T-helper 2 cell treated with Interferon-gamma antibody and Interleukin-4, amounts not matched to agents 100 ng/mL and 5 ng/mL, for 36 hours (primary cell): ENCODE measurements at regions not wholly inside any gene's neighbourhood (a gene's known extent, or its start where the extent isn't known, plus 50 kb on each side); places are given as distances from the start of the nearest gene placed in this dataset.
"Not testable (repeated sequence)": the region's sequence is repeated elsewhere in the genome, so short reads cannot be mapped to it uniquely, and the experiment has no call there.

ENCODE experiments used
- intact Hi-C: fragments of 100-400 bp; cut with micrococcal nuclease; formaldehyde crosslinking; loops from one replicate; pipeline ENCODE4 v1.15.1; 2023

DNA sequence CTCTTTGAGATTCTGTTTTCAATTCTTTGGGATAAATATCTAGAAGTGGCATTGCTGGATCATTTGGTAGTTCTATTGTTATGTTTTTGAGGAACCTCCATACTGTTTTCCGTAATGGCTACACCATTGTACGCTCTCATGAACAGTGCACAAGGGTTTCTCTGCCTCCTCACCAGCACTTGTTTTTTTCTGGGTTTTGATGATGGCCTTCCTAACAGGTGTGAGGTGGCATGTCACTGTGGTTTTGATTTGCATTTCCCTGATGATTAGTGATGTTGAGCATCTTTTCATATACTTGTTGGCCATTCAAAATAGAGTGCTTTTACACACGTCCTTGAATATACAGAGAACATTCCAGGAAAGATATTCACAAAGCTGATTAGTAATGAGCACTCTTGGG lies 86.8 kb upstream of the ADORA2B start:
- intact Hi-C loops, result not testable (repeated sequence)

DNA sequence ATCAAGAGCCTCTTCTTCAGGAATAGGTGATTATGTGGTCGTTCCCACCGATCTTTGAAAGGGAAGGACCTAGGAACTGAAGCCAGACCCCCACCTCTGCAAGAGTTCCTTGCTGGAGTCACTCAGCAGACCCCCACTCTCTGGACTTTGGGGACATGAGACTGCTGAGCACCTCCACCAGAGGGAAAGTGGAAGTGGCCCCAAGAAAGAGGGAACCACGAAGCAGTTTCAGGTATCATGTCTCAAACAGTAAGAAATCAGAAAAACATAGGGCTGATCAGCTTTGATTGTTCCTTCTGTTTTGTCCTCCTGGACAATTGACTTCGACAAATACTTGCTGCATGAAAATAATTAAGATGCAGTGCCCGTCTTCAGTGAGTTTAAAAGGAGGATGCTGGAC lies 84.2 kb upstream of the ADORA2B start:
- intact Hi-C loops, result not testable (repeated sequence)

DNA sequence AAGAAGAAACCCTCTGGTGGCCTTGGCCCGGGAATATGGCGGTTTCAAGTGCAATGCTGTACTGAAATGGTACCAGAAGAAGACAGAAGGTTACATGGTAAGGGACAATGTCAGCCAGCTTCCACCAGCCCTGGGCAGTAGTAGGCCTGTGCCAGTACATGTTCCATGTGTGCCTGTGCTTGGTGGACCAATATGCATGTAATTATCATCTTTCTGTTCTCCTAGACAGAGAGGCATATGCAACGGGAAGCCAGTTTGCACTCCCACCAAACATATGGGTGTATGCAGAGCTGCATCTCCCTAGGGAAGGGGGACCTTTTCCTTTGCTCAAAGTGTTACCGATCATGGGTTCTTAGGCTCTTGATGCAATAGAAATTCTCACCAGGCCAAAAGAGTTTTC lies 80.9 kb upstream of the ADORA2B start:
- intact Hi-C loops, result not testable (repeated sequence)

DNA sequence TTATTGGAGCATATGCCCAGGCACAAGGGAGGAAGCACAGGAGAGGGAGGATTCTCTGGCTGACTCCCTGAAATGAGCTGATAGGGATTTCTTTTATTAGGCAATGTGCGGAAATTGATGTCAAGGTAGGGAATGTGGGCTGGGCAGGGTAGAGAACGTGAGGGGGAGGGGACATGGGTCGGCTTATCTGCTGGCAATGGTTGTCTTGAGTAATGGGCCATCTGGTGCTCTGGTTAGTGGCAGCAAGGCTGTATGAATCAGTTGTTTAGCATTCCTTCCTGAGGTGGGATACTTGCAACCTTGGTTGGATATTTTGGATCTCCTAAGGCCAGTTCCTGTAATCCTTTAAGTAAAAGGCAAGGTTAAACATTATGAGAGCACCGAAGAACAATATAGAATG lies 80.5 kb upstream of the ADORA2B start:
- intact Hi-C loops, result not testable (repeated sequence)

DNA sequence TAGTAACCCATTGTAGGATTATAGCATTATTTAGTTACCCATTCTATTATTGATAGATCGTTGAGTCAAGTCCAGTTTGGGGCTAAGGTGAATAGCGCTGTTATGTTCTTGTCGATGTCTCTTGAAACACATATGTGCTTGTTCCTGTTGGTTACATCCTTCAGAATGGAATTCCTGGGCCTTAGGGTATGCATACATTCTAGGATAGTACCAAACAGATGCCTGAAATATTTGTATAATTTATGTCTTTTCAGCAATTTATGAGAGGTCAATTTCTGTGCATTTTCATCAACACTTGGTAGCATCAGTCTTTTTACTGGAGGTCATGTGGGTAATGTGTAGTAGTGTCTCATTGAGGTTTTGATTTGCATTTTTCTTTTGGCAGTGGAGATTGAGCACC lies 78.9 kb upstream of the ADORA2B start:
- intact Hi-C loops, result not testable (repeated sequence)

DNA sequence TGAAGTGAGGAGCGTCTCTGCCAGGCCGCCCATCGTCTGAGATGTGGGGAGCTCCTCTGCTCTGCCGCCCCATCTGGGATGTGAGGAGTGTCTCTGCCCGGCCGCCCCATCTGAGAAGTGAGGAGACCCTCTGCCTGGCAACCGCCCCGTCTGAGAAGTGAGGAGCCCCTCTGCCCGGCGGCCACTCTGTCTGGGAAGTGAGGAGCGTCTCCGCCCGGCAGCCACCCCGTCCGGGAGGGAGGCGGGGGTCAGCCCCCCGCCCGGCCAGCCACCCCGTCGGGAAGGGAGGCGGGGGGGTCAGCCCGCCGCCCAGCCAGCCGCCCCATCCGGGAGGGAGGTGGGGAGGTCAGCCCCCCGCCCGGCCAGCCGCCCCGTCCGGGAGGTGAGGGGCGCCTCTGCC lies 77.6 kb upstream of the ADORA2B start:
- intact Hi-C loops, result not testable (repeated sequence)

DNA sequence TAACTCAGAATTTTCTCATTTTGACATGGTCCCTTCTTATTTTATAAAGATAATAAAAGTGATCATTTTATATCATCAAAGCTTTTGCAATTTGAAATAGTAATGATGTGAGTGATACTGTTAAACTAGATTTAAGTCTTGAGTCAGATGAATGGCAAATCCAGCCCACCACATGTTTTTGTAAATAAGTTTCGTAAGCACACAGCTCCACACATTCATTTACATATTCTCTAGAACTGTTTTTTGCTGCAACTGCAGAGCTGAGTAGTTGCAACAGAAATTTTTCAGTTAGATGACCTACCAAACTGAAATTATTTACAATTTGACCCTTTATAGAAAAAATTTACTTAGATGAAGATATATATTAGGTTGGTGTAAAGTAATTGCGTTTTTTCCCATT lies 75.1 kb upstream of the ADORA2B start:
- intact Hi-C loops, result not testable (repeated sequence)

DNA sequence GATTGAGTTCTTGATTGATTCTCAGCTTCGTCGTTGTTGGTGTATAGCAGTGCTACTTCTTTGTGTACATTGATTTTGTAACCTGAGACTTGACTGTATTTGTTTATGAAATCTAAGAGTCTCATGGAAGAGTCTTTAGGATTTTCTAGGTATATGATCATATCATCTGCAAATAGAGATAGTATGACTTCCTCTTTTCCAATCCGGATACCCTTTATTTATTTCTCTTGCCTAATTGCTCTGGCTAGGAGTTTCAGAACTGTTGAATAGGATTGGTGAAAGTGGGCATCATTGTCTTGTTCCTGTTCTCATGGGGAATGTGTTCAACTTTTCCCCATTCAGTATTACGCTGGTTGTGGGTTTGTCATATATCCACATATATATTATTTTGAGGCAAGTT lies 72.3 kb upstream of the ADORA2B start:
- intact Hi-C loops, result not testable (repeated sequence)

DNA sequence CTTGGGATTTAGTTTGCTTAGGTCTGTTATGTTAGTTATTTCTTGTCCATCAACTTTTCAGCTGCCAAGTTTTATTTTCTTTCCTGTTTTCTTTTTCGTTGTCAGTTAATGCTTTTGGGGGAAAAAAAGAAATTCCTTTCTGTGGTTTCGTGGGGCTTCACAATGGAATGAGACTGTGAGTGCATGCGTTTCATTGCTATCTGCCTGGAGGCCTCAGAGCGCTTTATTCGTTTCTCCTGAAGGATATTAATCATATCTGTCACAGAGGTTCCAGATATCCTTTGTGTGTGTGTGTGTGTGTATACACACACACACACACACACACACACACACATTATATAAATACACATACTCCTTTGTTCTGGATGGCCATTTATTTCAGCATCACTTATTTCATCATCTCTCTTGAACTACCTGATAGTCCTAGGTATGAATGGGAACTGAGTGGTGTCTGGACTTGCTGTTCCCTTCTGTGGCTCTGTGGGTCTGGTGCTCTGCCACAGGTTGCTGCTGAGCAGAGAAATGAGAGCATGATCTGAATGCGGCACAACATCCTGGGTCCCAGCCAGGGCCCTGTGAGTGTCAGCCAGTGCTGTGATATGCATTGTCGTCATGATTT lies 66.9 kb upstream of the ADORA2B start:
- intact Hi-C loops, result not testable (repeated sequence)

DNA sequence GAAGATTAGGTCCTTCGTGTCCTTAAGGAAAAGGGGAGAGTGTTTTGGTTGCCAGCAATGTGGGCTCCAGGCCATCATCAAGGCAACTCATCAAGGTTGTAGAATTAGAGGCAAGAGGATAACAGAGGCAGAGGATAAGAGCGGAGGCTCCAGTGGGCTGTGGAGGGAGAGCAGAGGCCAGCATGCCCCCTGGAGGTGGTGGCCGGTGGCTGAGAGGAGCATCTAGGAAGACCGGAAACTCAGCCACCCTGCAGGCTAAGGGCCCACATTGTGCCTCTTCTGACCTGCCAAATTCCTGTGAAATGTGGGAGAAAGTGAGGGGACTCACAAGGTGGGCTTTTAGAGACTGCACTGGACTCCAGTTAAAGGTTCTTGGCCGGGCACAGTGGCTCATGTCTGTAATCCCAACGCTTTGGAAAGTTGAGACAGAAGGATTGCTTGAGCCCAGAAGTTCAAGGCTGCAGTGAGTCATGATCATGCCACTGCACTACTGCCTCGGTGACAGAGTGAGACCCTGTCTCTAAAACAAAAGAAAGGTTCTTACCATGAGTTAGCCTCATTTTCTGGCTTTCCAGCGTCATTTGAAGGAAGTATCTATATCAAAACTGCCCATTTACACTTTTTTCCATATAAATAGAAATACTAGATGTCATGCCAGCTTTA lies 62.7 kb upstream of the ADORA2B start:
- intact Hi-C loops, result no loop called here

DNA sequence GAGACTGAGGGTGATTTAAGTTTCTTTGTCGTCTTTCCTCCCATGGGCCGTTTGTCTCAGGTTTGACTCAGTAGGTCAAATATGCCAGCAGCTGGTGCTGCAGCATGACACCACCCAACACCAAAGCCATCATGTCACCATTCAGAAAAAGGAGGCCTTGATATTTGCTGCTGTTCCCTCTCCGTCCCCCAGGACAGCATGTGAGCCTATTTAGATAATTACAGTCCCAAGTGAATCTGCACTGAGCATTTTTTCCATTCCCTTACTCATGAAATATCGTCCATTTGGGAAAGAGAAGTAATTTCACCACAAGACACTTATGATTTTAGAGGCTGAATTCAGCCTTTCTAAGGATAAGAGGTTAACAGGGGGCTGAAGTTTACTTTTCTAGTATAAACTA lies 62.2 kb upstream of the ADORA2B start:
- intact Hi-C loops, result no loop called here

DNA sequence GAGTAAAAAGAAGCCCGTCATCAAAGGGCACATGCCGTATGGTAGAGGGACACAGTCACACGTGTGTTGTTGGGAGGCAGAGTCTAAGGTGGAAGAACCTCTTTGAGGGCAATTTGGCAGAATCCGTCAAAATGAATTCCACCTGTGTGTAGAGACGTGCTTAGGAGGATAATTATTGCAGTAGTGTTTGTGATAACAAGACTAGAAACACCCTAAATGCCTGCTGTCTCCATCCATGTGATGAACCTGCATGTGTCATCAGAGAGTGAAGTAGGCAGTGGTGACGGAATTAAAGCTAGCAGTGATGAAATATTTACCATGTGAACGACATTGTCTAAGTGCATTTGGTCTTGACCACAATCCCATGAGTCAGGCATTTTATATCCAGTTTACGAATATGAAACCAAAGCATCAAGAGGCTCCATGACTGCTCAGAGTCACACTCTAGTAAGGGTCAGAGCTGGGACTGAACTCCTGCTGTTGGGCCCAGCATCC lies 61.3 kb upstream of the ADORA2B start:
- intact Hi-C loops, result no loop called here

DNA sequence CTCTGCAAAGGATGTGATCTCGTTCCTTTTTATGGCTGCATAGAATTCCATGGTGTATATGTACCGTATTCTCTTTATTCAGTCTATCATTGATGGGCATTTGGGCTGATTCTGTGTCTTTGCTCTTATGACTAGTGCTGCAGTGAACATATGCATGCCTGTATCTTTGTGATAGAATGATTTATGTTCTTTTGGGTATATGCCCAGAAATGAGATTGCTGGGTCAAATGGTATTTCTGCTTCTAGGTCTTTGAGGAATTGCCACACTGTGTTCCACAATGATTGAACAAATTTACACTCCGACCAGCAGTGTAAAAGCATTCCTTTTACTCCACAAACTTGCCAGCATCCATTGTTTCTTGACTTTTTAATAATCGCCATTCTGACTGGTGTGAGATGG lies 60.2 kb upstream of the ADORA2B start:
- intact Hi-C loops, result loop anchor here (5.0 kb wide), 1 partner anchor 73 kb away; no protein-coding TSS in a partner anchor

DNA sequence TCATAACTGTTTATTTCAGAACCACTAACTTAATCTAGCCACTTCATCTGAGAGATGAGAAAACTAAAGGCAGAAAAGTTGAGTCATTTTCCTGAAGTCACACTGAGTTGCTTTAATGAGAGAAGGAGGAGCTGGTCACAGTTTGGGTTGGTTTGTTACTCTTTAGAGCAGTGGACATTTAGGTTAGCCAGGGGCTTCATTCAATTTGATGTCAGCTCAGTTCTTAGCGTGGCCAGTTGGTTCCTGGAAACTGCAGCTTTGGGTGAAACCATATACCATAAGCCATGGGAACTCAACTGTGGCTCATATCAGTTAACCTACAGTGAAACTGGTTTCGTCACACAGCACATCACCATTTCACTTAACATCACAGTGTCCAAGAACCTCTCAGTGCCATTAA lies 59.2 kb upstream of the ADORA2B start:
- intact Hi-C loops, result loop anchor here (5.0 kb wide), 1 partner anchor 72 kb away; no protein-coding TSS in a partner anchor

DNA sequence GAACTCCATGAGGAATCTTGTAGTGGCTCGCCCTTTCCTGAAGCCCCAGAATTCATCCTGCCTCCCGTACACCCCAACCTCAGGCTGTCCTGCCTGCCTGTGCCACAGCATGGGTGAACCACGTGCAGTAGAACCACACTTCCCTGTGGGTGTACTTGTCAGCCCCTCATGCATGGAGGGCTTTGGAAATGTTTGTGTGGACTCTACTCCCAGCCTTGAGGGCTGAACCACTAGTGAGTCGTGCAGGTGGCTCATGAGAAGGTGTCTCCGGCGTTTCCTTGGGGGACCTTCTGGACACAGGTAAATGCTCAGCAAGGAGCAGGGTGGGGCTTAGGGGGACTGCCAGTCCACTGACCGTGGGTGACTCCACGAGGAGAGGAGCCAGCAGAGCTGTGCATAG lies 58.7 kb upstream of the ADORA2B start:
- intact Hi-C loops, result loop anchor here (5.0 kb wide), 1 partner anchor 71 kb away; no protein-coding TSS in a partner anchor

DNA sequence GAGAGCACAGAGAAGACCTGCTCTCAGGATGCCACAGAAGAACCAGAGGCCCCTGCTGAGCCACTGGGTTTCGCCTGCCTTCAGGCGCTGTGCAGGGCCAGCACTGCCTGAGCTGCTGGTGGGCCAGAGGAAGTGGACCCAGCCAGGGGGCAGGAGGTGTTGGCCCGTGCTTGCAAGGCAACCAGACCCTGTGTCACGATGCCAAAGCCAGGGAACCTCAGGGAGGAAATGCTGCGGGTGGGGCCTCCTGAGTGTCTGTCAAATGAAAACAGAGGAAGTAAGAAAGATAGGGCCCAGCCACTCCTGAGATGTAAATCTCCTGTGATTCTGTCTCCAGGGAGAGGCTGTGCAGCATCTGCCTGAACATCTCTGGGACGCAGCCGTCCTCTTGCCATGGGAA lies 58.1 kb upstream of the ADORA2B start:
- intact Hi-C loops, result loop anchor here (5.0 kb wide), 1 partner anchor 70 kb away; no protein-coding TSS in a partner anchor

DNA sequence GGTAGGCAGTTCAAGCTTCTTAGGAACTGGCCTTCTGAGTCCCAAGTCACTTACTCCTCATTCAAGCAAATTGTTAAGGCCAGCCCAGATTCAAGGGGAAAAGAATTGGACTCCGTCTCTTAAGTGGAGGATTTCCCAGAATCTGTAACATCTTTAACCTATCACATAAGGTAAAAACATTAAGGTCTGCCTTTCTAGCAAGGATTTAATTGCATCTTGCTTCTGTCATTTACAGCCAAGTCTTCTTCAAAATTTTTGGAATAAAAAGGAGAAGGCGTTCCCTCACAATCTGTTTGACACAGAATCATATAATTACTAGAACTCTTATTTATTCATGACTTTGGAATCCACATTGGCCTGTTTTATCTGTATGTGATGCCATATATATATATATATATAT lies 56.5 kb upstream of the ADORA2B start:
- intact Hi-C loops, result loop anchor here (5.0 kb wide), 1 partner anchor 69 kb away; no protein-coding TSS in a partner anchor

DNA sequence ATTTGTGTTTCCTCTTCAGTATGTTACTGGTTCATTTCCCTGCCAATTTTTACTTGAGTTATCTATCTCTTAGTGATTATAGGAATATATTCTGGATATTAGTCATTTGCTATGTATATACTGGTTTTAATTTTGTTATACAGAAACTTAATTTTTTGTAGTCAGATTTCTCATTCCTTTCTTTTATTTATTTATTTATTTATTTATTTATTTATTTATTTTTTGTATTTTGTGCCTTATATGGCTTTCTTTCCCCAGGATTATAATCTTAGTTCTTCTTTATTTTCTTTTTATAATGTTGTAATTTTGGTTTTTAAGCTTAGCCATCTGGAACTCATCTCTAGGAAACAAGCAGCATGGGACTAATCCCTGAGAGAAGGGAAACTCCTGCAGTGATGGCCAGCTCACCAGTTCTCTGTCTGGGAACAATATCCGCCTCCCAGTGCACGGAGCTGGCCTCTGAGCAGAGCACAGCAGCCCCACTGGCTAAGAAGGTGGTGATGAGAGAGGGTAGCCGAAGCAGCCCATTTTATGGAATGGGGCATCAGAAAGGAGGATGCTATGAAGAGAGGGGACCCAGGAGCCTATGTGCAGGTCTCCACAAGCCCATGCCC lies 54.5 kb upstream of the ADORA2B start:
- intact Hi-C loops, result no loop called here

DNA sequence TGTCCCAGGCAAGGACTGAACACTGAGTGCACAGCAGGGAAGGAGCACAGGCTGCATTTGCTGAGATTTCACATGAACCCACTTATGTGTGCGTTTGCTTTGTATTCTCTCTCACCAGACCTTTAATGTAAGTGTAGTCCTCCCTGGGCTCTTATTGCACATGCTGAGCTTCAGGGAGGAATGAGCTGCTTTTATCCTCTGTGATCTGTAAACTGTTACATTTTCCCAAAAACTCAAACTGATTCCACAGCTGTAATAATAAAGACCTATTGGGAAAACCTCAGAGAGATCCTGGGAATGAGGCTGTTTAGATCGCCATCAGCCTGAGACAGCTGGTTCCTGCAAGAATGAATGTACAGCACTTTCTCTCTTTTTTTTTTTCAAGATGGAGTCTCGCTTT lies 53.6 kb upstream of the ADORA2B start:
- intact Hi-C loops, result no loop called here

DNA sequence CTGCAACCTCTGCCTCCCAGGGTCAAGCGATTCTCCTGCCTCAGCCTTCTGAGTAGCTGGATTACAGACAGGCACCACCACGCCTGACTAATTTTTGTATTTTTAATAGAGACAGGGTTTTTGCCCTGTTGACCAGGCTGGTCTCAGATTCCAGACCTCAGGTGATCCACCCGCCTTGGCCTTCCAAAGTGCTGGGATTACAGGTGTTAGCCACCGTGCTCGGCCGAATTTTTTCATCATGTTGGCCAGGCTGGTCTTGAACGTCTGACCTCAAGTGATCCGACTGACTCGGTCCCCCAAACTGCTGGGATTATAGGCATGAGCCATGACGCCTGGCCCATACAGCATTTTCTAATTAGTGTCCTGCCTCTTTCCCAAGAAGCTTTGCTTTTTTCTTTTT lies 52.7 kb upstream of the ADORA2B start:
- intact Hi-C loops, result no loop called here

DNA sequence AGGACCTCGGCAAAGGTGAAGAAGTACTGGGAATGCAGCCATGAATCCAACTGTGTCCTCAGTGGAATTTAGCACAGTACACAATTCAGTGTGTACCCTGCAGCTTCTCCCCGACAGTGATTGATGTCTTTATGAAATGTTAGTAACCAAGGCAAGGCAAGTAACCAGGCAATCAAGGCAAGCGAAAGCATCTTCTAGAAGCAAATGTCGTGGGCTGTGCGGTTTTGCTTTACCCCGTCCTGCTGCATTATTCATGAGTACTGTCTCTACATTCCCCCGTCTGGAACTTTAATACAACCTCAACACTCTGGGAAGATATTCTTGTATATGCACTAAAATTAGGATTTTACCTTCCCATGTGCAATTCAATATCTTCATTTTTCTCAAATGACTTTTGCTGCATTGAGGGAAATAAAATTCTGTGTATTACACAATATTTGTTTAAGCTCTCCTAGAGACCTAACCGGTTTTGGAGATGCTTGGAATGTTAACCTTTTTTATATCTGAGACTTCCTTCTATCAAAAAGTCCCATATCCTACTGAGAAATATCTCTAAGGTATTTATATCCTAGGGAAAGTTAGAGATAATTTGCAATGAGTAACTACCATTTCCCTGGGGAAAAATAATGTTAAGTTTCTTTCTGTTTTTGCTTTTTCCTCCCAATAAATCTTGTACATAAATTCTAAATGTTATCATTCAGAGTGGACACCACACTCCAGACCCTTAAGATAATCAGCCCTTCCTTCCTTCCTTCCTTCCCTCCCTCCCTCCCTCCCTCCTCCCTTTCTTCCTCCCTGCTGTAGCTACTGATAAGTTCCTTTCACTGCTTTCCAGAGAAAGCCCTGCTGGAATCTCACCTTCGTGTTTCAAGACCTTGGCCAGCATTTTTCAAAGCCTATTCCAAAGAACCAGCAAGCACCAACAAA lies 51.9 kb upstream of the ADORA2B start:
- intact Hi-C loops, result no loop called here
